ENCODE measurements at regions not wholly inside any gene's neighbourhood (a gene's known extent, or its start where the extent isn't known, plus 50 kb on each side); places are given as distances from the start of the nearest gene placed in this dataset.

GRCh38 chr4:46505131-46505530 lies 115.2 kb upstream of the GABRA2 start:
- TF ChIP-seq CTCF (optimal IDR thresholded peaks at IDR 0.05 in 1 of 3, IDR thresholded peaks at IDR 0.05 in 1 of 3, conservative IDR thresholded peaks at IDR 0.05 in 1 of 3; ENCODE audit: extremely low read depth in 1 of 3, insufficient read depth in 2 of 3, low read length in 3 of 3): no peak
- TF ChIP-seq EZH2 (IDR thresholded peaks at IDR 0.05; ENCODE audit: low read length): no peak

All from keratinocyte (primary cell).